GM13977 (cell line): ENCODE measurements at regions not wholly inside any gene's neighbourhood (a gene's known extent, or its start where the extent isn't known, plus 50 kb on each side); places are given as distances from the start of the nearest gene placed in this dataset.

ENCODE experiments used
- DNase-seq: peaks from one replicate; pipeline ENCODE4 v3.0.0; 2012; ENCODE audit warnings: low spot score
- CTCF ChIP-seq: IDR thresholded peaks from 2 replicates; pipeline ENCODE4 v1.5.1; 2012; ENCODE audit warnings: mild to moderate bottlenecking, control low read depth; ENCODE audit not compliant: insufficient read depth; ENCODE audit errors: extremely low read depth, missing control alignments
- in situ Hi-C: fragments of 300-500 bp; cut with MboI; formaldehyde crosslinking; loops from one replicate; pipeline ENCODE4 v1.12.0; 2022; ENCODE audit warnings: low sequenced_read_pairs, low pct_unique_long_range_greater_than_20kb, mixed read lengths, inconsistent platforms; ENCODE audit not compliant: unreplicated experiment

- no peak for DNase-seq
- TF ChIP-seq CTCF: no peak
- in situ Hi-C loops: no loop called here
Observed at GRCh38 chr4:78667325-78667724, 108.8 kb upstream of the BMP2K start.

- in situ Hi-C loops: no loop called here
- peak; percentile 23 for DNase-seq
- no peak for TF ChIP-seq CTCF
Observed at GRCh38 chr4:78667764-78668163, 108.4 kb upstream of the BMP2K start.

- no peak for TF ChIP-seq CTCF
- in situ Hi-C loops: no loop called here
- no peak for DNase-seq
Observed at GRCh38 chr4:78669453-78669852, 106.7 kb upstream of the BMP2K start.

- DNase-seq: no peak
- no peak for TF ChIP-seq CTCF
- in situ Hi-C loops: no loop called here
Observed at GRCh38 chr4:78671903-78672815, 104.0 kb upstream of the BMP2K start.

GRCh38 chr4:78673337-78673736 lies 102.8 kb upstream of the BMP2K start:
- in situ Hi-C loops: no loop called here
- no peak for TF ChIP-seq CTCF
- DNase-seq: no peak

GRCh38 chr4:78675325-78675724 lies 100.8 kb upstream of the BMP2K start:
- TF ChIP-seq CTCF: no peak
- no peak for DNase-seq
- in situ Hi-C loops: no loop called here
